HG02885 (cell line): ENCODE measurements at regions not wholly inside any gene's neighbourhood (a gene's known extent, or its start where the extent isn't known, plus 50 kb on each side); places are given as distances from the start of the nearest gene placed in this dataset.
"Not testable (repeated sequence)": the region's sequence is repeated elsewhere in the genome, so short reads cannot be mapped to it uniquely, and the experiment has no call there.

Experiments
- ATAC-seq: cut with Tn5 transposase; IDR thresholded peaks from one replicate; pipeline ENCODE4 v1.9.1; 2021; ENCODE audit warnings: mild to moderate bottlenecking; ENCODE audit not compliant: unreplicated experiment, poor library complexity

DNA sequence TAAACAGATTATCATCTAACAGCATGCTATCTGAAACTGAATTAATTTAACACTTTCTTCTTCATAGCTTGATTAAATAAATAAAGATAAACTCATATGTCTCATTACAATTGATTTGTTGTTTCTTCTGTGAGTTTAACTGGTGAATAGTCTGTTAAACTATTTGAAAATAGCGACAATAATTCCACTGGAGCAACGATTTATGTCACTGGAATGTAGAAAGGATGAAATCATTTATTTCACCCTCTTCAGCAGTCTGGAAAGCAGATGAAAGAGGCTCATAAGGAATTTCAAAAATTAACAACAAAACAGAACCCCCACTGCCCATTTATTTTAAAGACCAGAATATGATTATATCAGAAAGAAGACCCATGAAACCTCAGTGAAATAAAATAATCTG is 1165.1 kb upstream of the USP15 start:
- no peak for ATAC-seq

DNA sequence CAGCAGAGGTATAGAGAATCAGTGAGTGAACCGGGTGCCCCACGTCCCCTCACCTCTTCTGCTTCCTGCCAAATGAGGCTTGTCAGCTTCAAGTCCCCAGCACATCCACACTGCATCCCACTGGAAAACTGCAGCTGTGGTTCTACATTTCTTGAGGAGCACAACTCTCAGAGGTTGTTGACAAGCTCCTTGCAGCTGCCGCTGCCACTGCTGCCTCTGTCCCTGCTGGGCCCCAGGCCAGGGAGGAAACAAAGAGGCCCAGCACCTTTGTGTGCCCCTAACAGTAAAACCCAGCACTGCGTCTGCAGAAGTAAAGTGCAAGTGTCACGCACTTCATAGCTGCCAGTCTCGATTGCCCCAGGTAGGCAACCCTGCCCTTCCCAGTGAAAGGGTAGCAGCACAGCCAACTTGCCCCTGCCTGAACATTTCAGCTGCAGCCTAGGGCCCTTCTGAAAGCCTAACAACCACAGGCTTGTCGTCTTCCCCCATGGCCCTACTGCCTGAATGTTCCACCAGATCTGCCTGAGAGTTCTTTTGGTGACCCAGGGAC is 1162.1 kb upstream of the USP15 start:
- no peak for ATAC-seq

DNA sequence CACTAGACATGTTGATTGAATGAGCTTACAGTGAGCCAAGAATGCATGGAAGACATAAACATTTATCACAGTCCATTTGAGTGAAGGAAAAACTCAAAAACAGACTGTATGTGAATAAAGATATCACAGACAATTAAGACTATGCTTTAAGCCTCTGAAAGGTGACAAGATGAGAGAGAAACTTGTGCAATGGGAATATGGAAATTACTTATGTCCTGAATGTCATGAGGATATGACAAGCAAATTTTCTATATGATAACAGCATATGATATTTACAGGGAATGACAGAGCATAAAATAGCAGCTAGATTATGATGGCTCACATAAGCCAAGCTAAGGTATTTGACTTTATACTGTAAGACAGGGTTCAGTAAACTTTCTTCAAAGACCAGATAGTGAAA is 1153.1 kb upstream of the USP15 start:
- no peak for ATAC-seq

DNA sequence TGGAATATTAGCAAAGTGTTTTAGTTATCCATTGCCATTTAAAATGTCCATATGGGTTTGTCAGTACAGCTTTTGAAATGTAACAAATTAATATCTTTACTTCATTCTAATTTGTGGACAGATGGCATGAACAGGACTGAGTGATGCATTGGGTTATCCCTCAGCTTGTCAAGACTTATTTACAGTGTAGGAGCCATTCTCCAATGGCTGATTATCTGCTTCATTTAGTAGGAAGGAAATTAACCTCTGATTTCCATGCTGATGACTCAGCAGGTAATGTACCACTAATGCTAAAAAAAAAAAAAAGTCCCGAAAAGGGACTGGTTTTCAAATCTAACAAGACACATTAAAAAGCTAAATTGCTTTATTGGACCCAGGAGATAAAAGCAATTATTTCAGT is 1149.0 kb upstream of the USP15 start:
- no peak for ATAC-seq

DNA sequence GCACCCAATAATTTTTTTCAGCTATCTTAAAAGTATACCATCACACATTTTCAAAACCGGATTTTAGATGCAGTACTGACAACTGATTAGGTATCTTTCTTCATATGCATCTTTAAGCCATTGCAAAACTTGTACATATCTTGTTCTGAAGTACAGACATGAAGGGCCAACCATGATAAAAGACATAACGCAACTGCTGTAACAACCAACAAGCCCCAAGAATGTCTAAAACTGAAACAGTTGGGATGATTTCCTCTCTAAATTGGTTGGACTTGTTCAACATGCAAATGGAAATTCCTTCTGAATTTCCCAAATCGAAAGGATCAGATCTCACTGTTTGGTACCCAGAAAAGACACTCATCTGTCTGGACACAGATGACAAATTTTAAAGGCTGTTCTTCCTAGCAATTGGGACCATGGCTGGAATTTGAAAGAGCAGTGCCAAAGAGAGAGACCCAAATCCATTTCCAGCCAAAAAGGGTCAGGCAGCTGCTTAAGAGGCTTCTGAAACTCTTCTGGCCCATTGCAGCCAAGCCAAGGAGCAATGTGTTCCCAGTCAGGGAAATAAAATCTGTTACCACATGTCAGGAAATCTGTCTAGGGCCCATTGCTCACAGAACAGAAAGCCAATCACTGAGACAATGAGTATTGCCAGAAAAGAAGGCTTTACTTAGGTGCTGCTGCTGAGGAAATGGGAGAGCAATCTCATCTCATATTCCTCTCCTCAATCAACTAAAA is 1122.4 kb upstream of the USP15 start:
- ATAC-seq, result no peak

DNA sequence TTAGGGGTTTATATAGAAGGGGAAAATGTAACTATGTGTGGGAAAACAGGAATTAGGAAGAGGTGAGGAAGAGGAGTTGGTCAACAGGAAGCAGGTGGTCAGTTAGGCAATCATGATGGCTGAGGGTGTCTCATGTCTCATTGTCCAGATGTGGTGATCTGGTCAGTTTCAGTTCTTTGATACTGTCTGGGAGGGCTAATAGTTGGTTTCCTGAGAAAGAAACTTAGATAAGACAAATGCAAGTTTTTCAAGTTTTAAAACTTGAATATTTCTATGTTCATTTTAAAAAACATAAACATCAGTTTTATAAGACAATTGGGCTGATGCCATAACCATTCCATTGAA is 1121.8 kb upstream of the USP15 start:
- ATAC-seq, result no peak

DNA sequence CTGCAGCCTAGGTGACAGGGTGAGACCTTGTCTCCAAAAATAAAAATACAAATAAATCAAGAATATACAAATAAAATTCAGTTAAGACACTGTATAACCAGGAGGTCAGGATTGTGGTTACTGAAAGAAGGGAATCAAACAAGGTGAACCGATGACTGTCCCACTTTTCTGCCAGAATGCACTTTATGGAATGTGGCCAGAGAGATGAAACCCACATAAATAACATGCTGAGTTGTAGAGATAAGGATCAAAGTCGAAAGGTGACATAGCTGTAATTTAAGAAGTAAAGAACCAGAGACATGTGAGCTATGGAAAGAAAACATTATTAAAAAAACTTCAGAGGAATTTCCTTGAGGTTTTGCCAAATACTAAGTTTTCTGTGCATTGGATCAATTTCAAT is 1098.2 kb upstream of the USP15 start:
- no peak for ATAC-seq

- ATAC-seq, result no peak
Measured at GRCh38 chr12:61188801-61189595, 1071.2 kb upstream of the USP15 start.

- no peak for ATAC-seq
Measured at GRCh38 chr12:61213646-61214045, 1046.6 kb upstream of the USP15 start.

DNA sequence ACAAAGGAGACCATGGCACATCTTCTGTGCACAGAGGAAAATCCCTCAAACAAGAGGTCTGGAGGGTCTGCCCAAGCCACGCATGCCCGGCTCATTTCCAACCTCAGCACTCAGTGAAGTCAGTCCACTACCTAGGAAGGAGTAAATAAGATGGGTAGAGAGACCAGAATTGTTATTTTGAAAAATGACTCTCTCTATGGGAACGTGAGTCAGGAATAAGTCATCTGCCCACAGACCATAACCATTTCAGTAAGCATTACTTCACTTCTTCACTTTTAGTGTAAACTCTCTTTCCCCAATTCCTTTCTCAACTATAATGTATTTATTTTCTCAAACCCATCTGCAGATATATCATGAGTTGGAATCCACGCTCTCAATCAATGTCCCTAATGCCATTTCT is 1039.9 kb upstream of the USP15 start:
- ATAC-seq, result no peak

DNA sequence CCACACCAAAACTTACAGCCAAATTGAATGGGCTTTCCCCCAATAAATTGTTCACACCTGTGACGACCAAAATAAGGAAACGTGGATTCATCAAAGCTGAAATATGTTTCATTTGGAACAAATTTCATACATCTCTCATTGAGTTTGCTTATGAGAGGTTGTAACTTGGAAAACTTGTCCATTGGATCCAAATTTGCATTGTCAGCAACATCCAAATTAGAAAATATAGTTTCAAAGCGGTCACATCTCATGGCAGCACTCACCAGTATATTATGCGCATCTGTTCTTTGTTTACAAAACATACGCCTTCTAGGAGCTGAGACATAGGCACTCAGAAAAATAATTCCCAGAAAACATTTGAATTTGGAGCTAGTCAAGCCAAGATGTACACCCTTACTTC is 1028.2 kb upstream of the USP15 start:
- no peak for ATAC-seq

- no peak for ATAC-seq
Measured at GRCh38 chr12:61250303-61250702, 1009.9 kb upstream of the USP15 start.

GRCh38 chr12:61251076-61251475 is 1009.1 kb upstream of the USP15 start:
- ATAC-seq, result no peak

DNA sequence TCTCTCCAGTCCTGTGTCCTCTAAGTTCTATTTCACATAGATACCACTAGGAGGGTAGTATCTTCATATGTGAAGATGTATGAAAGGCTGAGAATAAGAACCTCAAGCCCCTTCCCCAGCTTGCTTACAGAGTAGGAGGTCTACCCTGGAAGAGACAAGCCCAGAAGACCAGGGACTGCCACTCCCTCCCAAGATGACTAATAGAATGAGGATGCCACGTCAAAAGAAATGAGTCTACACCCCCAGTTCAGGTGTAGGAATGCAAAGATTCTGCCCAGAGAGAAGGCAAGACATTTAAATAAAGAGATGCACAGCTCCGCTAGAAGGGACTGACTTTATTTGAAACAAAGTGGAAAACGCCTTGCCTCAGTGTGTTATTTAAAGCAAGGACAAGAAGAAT is 1006.0 kb upstream of the USP15 start:
- ATAC-seq, result no peak

- ATAC-seq, result not testable (repeated sequence)
Measured at GRCh38 chr12:61264294-61264693, 995.9 kb upstream of the USP15 start.

DNA sequence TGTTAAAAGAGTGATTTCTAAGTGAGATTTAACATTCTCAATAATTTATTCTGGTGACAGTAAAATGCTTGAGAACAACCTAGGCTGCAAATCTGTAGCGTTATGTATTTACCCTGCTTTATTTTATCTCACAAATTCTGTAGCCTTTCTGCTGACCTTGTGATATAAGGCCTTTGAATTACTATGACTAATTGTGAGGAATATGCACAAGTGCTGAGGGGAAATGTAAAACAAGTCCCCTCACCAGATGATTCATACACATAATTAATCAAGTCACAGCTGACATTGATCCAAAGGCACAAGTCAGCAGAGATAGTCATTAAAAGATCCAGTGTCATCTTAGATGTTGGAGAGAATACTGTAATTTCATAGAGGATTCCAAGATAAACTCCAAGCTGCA is 992.7 kb upstream of the USP15 start:
- no peak for ATAC-seq

GRCh38 chr12:61272441-61272840 is 987.8 kb upstream of the USP15 start:
- ATAC-seq, result no peak

DNA sequence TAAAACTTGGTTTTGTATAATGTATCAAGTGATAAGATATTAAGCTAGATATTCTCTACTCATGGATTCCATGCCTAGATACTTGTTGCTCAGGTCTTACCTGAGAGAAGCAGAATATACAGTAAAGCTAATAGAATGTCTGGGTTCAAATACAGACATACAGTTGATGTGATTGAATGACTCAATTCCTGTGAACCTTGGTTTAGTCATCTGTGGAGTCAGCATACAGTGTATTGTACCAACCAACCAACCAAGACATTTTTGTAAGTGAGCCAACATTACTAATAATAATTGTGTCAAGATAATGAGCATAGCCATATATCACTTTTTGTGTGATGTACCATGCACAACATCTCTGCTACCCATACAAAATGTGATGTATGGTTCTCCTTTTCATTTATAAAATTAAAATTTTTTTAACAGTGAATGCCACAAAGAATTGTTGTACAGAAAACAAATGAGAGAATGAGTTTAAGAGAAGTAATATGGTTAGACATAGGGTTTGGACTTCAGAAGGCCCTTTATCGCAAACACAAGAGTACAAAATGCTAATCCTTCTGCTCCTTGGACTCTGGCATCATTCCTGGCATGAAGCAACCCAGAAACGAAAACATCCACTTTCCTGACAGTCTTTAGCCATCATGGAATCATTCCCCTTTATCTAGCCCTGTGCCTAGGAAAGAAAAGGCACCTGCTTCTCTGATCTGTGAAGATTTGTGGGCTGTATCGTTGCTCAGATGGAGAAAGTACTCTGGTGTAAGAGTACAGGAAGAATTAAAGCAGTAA is 977.2 kb upstream of the USP15 start:
- no peak for ATAC-seq

DNA sequence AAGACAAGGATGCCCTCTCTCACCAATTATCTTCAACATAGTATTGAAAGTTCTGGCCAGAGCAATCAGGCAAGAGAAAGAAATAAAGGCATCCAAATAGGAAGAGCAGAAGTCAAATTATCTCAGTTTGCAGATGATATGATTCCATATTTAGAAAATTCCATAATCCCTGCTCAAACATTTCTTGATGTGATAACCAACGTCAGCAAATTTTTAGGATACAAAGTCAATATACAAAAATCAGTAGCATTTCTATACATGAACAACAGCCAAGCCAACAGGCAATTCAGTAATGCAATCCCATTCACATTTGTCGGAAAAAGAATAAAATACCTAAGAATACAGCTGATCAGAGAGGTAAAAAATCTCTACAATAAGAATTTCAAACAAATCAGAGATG is 969.7 kb upstream of the USP15 start:
- ATAC-seq, result no peak

DNA sequence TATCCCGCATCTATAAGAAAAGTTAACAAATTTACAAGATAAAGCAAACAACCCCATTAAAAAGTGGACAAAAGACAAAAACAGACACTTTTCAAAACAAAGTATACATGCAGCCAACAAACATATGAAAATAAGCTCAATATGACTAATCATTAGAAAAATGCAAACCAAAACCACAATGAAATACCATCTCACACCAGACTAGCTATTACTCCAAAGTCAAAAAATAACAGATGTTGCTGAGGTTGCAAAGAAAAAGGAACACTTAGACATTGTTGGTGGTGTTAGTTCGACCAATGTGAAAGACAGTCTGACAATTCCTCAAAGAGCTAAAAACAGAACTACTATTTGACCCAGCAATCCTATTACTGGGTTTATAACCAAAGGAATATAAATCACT is 968.6 kb upstream of the USP15 start:
- ATAC-seq, result no peak

- ATAC-seq, result not testable (repeated sequence)
Measured at GRCh38 chr12:61294011-61294410, 966.2 kb upstream of the USP15 start.
